ENCODE measurements at regions not wholly inside any gene's neighbourhood (a gene's known extent, or its start where the extent isn't known, plus 50 kb on each side); places are given as distances from the start of the nearest gene placed in this dataset.

DNA sequence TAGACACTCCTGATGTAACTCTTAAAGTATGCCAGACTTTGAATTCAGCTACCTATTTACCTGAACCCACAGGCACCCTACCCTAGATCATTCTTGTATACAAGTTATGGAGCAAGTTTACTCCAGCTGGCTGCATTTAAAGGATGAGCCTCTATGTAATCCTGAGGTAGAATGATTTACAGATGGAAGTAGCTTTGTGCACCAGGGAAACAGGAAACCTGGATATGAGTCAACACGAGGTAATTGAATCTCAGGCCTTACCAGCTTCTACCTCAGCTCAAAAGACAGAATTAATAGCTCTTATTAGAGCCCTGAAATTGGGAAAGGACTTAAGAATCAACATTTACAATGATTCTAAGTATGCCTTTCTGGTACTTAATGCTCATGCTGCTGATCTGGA lies 119.8 kb downstream of the AGTR2 start (continued):
- TF ChIP-seq, protein P1, sequence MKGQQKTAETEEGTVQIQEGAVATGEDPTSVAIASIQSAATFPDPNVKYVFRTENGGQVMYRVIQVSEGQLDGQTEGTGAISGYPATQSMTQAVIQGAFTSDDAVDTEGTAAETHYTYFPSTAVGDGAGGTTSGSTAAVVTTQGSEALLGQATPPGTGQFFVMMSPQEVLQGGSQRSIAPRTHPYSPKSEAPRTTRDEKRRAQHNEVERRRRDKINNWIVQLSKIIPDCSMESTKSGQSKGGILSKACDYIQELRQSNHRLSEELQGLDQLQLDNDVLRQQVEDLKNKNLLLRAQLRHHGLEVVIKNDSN (IDR thresholded peaks at IDR 0.05; ENCODE audit: borderline replicate concordance, low read depth) = no peak
- TF ChIP-seq FOXJ3 (CRISPR knock-in tag; IDR thresholded peaks at IDR 0.05) = no peak
- TF ChIP-seq RXRA (IDR thresholded peaks at IDR 0.05; ENCODE audit: borderline replicate concordance, low read depth) = no peak
- TF ChIP-seq NFIC (IDR thresholded peaks at IDR 0.05; ENCODE audit: borderline replicate concordance) = no peak
- no peak for TF ChIP-seq GABPA (IDR thresholded peaks at IDR 0.05; ENCODE audit: low read depth)

DNA sequence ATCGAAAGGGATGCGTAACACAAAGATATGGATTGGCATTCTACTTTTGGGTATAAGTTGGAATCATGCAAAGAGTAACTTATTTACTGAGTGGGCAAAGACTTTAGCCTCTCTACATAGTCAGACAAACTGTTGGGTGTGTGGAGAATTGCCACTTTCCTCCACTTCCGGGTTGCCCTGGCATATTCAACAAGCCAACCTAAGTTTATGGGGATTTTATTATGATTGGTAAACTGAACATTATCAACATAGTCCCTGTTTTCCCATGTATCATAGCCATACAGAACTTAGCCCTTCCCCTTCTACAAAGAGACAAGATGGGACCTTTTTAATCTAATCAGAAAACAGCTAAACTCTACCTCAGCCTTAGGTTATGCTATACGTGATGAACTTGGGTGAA lies 121.6 kb downstream of the AGTR2 start:
- ChIA-PET CTCF (no interaction called here), POLR2A (no interaction called here)
- no peak overlapping the region for H3K4me3 ChIP-seq (ENCODE audit: low read depth in 2 of 2, low read length in 1 of 2)
- TF ChIP-seq SMC3 (IDR thresholded peaks at IDR 0.05; ENCODE audit: low read depth, low read length) = no peak
- TF ChIP-seq FOXM1 (IDR thresholded peaks at IDR 0.05; ENCODE audit: low read depth) = no peak
- TF ChIP-seq JUND (IDR thresholded peaks at IDR 0.05) = no peak
- no peak for TF ChIP-seq RAD21 (IDR thresholded peaks at IDR 0.05; ENCODE audit: low read length)
- TF ChIP-seq TAF1 (IDR thresholded peaks at IDR 0.05; ENCODE audit: borderline replicate concordance, low read depth, low read length) = no peak
- TF ChIP-seq, protein P2, sequence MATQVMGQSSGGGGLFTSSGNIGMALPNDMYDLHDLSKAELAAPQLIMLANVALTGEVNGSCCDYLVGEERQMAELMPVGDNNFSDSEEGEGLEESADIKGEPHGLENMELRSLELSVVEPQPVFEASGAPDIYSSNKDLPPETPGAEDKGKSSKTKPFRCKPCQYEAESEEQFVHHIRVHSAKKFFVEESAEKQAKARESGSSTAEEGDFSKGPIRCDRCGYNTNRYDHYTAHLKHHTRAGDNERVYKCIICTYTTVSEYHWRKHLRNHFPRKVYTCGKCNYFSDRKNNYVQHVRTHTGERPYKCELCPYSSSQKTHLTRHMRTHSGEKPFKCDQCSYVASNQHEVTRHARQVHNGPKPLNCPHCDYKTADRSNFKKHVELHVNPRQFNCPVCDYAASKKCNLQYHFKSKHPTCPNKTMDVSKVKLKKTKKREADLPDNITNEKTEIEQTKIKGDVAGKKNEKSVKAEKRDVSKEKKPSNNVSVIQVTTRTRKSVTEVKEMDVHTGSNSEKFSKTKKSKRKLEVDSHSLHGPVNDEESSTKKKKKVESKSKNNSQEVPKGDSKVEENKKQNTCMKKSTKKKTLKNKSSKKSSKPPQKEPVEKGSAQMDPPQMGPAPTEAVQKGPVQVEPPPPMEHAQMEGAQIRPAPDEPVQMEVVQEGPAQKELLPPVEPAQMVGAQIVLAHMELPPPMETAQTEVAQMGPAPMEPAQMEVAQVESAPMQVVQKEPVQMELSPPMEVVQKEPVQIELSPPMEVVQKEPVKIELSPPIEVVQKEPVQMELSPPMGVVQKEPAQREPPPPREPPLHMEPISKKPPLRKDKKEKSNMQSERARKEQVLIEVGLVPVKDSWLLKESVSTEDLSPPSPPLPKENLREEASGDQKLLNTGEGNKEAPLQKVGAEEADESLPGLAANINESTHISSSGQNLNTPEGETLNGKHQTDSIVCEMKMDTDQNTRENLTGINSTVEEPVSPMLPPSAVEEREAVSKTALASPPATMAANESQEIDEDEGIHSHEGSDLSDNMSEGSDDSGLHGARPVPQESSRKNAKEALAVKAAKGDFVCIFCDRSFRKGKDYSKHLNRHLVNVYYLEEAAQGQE (IDR thresholded peaks at IDR 0.05; ENCODE audit: low read depth, low read length) = no peak
- no peaks in the 10 kb centered on the region for H3F3A ChIP-seq (replicated peaks; ENCODE audit: insufficient read depth)
- H3K9ac ChIP-seq = no peak overlapping the region
- H3K79me2 ChIP-seq (ENCODE audit: insufficient read depth) = no peaks in the 10 kb centered on the region
- H4K20me1 ChIP-seq (ENCODE audit: insufficient read depth) = no peaks in the 10 kb centered on the region
- no peak overlapping the region for H3K4me2 ChIP-seq
- H3K27me3 ChIP-seq (ENCODE audit: insufficient read depth) = no peaks in the 10 kb centered on the region
- 36% methylated on average over 4 of the region's 4 CpGs for WGBS (ENCODE audit: low lambda C conversion rate)
- H3K9me3 ChIP-seq = no peaks in the 10 kb centered on the region
- H2AFZ ChIP-seq (ENCODE audit: low read depth) = no peak overlapping the region
- no peaks in the 10 kb centered on the region for H3K4me1 ChIP-seq (ENCODE audit: control insufficient read depth in 1 of 2, insufficient read depth in 2 of 2, low read depth in 1 of 2, low read length in 1 of 2)
- no peaks in the 10 kb centered on the region for H3K36me3 ChIP-seq (replicated peaks in 1 of 2; ENCODE audit: control insufficient read depth in 1 of 2, insufficient read depth in 2 of 2, low read length in 1 of 2)
- no peaks in the 10 kb centered on the region for H3K9me2 ChIP-seq
- H3K27ac ChIP-seq (ENCODE audit: low read depth in 2 of 2, low read length in 1 of 2) = no peak overlapping the region
- DNase-seq = no peak

DNA sequence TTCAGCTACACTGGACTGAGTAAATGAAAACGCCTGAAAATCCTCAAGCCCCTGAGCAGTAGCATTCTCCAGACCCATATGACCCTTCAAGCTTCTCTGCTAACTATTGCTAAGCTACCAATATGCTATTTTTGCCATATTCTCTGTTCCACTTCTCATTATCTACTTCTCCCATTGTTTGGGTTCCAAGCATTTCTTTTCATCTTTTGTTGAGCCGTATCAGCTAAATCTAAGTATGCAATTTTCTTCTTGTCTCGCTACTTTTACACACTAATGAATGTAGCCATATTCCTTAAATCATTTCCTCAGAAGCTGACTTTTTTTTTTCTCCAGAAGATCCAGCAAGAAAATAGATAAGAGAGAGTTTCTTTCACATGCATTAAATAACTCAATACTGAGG lies 128.4 kb downstream of the AGTR2 start:
- Histone ChIP-seq H2AFZ (ENCODE audit: low read depth) (no peak overlapping the region), H3K4me1 (ENCODE audit: control insufficient read depth in 1 of 2, insufficient read depth in 2 of 2, low read depth in 1 of 2, low read length in 1 of 2) (no peaks in the 10 kb centered on the region), H3K79me2 (ENCODE audit: insufficient read depth) (no peaks in the 10 kb centered on the region), H3K27me3 (ENCODE audit: insufficient read depth) (no peaks in the 10 kb centered on the region), H3K9ac (no peak overlapping the region), H3K9me2 (no peaks in the 10 kb centered on the region), H3K27ac (ENCODE audit: low read depth in 2 of 2, low read length in 1 of 2) (no peak overlapping the region), H3K4me2 (no peak overlapping the region), H4K20me1 (ENCODE audit: insufficient read depth) (no peaks in the 10 kb centered on the region), H3K9me3 (no peaks in the 10 kb centered on the region), H3F3A (replicated peaks; ENCODE audit: insufficient read depth) (no peaks in the 10 kb centered on the region), H3K4me3 (ENCODE audit: low read depth in 2 of 2, low read length in 1 of 2) (no peak overlapping the region), H3K36me3 (replicated peaks in 1 of 2; ENCODE audit: control insufficient read depth in 1 of 2, insufficient read depth in 2 of 2, low read length in 1 of 2) (no peaks in the 10 kb centered on the region)
- no peak for TF ChIP-seq RFX5 (IDR thresholded peaks at IDR 0.05; ENCODE audit: low read length)
- TF ChIP-seq, protein P1 (IDR thresholded peaks at IDR 0.05; ENCODE audit: borderline replicate concordance, low read depth) = no peak
- TF ChIP-seq POLR2AphosphoS5 (IDR thresholded peaks at IDR 0.05; ENCODE audit: low read depth, low read length) = no peak
- TF ChIP-seq YY1 (IDR thresholded peaks at IDR 0.05; ENCODE audit: low read depth) = no peak
- ChIA-PET POLR2A (no interaction called here), CTCF (interaction anchor here (0.9 to 1.1 kb wide), 2 partner anchors 8 to 9 kb away, joined by 3 read pairs; no protein-coding TSS in a partner anchor)
- no peak for DNase-seq
- 12% methylated on average over 3 of the region's 3 CpGs for WGBS (ENCODE audit: low lambda C conversion rate)

Data from SK-N-SH (cell line).